ENCODE measurements at regions not wholly inside any gene's neighbourhood (a gene's known extent, or its start where the extent isn't known, plus 50 kb on each side); places are given as distances from the start of the nearest gene placed in this dataset.
"Not testable (repeated sequence)": the region's sequence is repeated elsewhere in the genome, so short reads cannot be mapped to it uniquely, and the experiment has no call there.

DNA sequence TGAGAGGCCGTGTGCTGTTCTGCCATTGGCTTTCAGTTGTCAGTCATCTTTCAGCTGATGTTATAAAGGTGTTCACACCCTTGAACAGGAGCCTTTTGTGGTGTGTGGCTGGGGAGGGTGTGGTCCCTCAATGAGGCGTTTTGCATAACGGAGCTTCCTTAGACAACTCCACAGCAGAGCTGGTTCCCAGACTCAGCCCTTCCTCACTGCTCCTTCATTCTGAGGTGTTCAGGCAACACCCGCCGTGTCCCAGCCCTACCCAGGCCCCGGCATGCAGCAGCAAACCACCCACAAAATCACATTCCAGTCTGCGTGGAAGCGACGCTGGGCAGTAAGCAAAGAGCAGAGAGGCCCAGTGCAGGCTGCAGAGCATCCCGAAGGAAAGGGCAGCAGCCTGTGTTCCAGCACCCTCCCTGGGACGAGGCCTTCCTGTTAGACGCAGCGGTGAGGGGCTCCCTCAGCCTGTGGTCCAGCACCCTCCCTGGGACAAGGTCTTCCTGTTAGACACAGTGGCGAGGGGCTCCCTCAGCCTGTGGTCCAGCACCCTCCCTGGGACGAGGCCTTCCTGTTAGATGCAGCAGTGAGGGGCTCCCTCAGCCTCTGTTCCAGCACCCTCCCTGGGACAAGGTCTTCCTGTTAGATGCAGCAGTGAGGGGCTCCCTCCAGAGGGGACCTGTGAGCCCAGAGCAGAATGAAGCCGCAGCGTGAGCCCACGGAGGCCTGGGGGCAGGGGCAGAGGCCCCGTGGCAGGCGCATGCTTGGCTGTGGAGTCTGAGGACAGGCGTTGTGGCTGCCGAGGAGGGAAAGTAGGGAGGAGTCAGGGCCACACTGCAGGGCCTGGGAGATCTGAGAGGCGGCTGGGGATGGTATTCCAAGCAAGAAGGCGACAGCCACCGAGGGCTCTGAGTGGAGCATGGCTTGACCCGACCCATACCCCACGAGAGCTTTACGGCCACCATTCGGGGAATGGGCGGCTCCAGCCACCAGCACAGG lies 201.8 kb upstream of the HDAC4 start:
- ATAC-seq (no peak), DNase-seq (ENCODE audit: missing footprints) (no peak)
- intact Hi-C loops (cut with DNase I), result no loop called here

DNA sequence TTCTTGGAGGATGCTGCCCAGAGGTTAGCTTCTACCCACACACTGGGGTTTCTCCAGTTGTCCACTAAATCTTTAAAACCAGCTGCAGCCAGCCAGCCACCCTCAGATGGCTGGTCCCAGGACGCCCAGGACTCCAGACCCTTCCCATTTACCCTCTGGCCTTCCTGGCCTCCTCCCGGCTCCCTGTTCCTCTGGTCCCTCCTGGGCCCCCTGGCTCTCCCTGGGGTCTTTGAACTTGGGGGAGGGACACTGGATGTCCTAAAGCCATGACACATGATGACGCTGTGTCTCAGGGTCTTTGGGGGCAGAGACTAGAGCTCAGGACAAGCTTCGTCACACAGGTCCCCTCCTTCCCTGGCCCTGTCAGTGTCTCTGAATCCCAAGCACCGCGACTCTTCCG lies 201.1 kb upstream of the HDAC4 start:
- intact Hi-C loops (cut with DNase I), result no loop called here
- no peak for DNase-seq (ENCODE audit: missing footprints)
- ATAC-seq, result no peak

DNA sequence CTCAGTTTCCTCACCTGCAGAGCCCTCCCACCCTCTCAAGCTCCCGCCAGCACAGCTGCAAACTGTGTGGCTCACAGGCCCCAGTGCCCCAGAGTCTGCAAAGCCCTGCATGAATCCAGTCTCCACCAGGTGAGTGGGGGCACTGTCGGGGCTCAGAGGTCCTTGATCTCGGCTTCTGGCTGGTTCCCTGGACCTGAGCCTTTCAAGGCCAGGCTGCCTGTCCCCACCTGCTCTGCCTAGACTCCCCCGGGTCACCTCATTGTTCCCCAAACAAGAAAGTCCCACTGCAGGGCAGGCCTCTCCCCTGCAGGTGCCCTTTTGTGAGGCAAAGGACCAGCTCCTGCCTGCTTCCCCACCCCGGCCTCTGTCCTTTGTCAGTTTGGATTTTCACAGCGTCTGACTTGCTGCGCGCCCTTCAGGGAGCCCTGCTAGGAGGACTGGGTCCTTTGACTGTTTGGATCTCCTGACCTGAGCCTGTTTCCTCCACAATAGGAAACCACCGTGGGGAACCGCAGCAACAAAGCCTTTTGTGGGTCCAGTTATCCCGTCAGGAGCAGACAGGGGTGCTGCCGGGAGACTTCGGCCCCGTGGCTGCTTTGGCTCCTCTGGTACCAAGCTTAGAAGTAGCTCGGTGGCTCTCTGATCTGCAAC lies 200.5 kb upstream of the HDAC4 start:
- intact Hi-C loops (cut with DNase I), result no loop called here
- DNase-seq (ENCODE audit: missing footprints), result no peak
- no peak for ATAC-seq

DNA sequence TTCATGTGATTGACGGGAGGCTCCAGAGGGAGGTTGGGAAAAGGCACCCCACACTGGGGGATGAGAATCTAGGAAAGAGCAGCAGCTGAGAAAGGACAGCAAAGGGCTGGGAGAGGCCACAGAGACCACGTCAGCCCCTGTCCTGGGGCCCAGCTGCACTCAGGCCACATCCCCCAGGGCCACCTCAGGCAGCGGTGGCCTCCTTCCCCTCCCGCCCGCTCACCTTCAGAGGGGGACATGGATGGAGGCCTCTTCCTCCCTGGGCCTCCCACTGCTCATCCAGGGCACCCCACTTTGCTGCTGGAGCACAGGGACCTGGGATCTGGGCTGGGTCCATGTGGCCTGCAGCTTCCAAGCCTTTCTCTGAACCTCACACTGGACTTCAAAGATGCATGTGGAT lies 199.8 kb upstream of the HDAC4 start:
- no peak for DNase-seq (ENCODE audit: missing footprints)
- intact Hi-C loops (cut with DNase I), result no loop called here
- ATAC-seq, result no peak

DNA sequence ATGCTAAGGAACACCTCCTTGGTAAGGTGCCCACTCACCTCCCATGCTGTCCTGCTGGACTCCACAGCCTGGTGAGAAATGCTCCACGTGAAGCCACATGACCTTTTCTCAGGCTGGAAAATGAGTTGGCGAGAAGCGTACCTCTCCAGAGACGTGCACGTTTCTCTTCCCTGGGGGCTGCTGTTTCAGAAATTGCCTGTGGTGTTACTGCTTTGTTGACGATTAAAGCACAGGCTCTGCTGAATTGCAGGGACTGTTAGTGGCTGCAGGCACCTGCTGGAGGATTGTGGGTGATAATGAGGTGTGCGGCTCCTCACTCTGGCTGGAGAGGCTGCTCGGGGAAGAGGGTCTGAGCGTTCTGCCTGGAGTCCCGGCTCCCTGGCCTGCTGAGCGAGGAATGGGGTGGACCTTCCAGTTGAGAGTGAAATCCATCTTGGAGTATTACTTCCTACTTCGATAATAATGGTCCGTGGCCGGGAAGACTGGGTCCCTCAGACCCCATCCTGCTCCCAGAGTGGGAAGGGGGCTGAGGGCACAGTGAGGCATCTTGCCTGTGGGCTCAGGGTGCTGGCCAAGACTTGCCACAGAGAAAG lies 199.3 kb upstream of the HDAC4 start:
- intact Hi-C loops (cut with DNase I), result no loop called here
- DNase-seq (ENCODE audit: missing footprints), result no peak
- ATAC-seq, result no peak

DNA sequence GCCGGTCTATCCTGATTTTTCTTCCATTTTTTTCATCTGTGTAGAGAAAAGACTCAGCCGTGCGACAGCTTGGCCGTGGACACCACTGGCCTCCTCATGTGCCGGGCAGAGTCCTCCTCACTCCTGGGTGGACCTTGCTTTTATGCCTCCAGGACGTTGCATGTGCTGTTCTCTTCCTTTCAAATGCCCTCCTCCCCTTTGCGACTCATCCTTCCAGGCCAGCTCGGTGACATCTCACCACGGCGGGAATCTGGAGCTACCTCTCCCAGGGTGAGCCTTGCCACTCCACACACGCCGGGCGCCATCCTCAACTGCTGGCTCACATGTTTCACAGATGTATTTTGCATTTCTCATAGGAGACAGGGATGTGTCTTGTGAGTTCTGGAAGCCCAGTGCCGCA lies 198.5 kb upstream of the HDAC4 start:
- intact Hi-C loops (cut with DNase I), result no loop called here
- DNase-seq (ENCODE audit: missing footprints) (no peak), ATAC-seq (no peak)

DNA sequence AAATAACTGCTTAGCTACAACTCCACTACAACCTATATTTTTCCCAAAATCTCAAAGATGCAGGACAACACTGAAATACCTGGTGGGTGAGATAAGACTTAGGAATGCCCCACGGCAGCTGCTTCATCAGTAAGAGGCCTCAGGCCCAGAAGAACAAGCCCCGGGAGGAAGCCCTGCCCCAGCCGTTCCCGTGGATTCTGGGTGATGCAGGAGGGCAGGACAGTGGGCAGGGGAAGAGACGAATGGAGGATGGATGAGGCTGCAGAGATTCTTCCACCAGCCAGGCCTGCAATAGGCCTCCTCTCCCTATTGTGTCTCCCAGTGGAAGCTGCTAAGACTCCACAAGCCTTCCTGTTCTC lies 197.9 kb upstream of the HDAC4 start:
- intact Hi-C loops (cut with DNase I), result no loop called here
- DNase-seq (ENCODE audit: missing footprints), result no peak
- ATAC-seq, result no peak

DNA sequence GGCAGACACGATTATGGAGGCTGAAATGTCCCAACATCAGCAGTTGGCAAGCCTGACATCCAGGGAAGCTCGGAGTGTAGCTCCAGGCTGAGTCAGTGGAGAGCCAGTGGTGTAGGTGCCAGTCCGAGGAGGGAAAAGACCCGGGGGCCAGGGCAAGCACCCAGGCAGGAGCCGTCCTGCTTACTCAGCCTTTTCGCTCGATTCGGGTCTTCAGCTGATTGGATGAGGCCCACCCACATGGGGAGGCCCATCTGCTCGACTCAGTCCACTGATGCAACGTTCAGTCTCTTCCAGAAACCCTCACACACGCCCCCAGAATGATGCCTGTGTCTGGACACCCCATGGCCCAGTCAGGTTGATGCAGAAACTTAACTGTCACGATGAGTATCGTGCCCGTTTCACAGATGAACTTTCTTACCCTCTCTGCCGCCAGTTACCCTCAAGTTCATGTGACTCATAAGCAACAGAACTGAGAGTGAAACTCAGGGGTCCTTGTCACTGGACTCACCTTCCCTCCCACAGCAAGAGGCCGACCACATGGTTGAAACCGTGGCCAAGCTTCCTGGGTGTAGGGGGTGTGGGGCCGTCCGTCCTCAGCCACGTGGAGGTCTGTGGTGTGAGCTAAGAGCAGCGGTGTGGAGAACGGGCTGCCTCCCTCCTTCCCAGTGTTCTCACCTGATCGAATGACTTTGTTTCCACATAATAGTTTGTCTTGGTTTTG lies 197.4 kb upstream of the HDAC4 start:
- no peak for ATAC-seq
- intact Hi-C loops (cut with DNase I), result no loop called here
- no peak for DNase-seq (ENCODE audit: missing footprints)

DNA sequence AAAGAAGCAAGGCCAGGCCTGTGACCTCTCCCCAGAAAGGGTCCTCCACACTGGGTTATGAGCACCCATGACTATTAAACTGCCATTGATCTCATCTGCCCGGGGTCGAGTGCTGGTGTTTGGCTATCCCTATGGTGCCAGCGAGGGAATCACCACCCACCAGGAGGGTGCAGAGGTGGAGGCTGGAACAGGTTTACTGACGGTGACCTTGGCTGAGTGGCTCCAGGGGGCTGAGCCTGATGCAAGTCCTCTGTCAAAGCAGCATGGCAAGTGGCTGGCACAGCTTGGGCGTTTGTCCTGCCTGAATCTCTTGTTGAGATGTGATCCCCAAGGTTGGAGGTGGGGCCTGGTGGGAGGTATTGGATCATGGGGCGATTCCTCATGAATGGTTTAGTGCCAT lies 196.4 kb upstream of the HDAC4 start:
- ATAC-seq (no peak), DNase-seq (ENCODE audit: missing footprints) (no peak)
- intact Hi-C loops (cut with DNase I), result no loop called here

DNA sequence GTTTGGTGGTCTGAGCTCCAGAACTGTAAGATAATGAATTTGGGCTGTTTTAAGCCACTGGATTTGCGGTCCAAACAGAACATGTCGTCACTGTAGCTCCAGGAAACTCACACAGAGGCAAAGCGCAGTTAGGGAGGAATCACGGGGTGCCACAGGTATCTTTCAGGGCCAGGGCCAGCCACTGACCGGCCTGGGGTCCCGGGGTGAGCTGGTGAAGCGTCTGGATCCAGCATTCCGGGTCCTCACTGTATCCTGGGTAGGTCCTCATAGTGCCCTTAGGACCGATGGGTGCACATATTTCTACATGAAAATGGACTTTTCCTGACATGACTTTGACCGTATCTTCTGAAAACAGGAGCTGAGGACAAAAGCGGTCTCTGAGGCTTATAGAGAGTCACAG lies 196.0 kb upstream of the HDAC4 start:
- ATAC-seq (no peak), DNase-seq (ENCODE audit: missing footprints) (no peak)
- intact Hi-C loops (cut with DNase I), result no loop called here

DNA sequence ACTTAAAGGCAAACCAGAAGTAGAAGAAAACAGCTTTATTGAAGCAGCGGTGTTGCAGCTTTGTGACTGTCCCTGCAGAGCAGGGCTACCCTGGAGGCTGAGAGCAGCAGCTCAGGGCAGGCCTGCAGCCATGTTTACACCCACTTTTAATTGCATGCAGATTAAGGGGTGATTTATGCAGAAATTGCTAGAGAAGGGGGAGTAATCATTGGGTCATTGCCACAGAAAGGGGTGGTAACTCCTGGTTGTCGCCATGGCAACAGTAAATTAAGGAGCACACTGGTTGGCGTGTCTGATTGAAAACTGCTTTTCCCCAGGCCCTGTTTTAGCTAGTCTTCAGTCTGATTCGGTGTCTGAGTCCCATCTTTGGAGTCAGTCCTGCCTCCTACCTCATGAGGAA lies 195.4 kb upstream of the HDAC4 start:
- ATAC-seq (no peak), DNase-seq (ENCODE audit: missing footprints) (no peak)
- intact Hi-C loops (cut with DNase I), result no loop called here

DNA sequence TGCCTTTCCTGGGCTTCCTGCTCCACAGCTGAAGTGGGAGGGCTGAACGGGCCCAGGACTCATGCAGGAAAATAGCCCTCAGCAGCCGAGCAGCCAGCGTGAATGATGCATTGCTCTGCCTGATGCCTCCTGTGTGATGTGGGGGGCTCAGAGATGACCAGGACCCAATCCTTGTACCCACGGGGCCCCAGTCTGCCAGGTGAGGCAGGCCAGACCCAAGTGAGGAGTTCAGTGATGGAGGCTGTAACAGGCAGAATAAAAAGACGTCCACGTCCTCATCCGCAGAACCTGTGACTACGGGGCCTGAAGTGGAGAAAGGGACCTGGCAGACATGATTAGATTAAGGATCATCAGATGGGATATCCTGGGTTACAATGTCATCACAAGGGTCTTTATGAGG lies 194.9 kb upstream of the HDAC4 start:
- intact Hi-C loops (cut with DNase I), result no loop called here
- ATAC-seq (no peak), DNase-seq (ENCODE audit: missing footprints) (no peak)

DNA sequence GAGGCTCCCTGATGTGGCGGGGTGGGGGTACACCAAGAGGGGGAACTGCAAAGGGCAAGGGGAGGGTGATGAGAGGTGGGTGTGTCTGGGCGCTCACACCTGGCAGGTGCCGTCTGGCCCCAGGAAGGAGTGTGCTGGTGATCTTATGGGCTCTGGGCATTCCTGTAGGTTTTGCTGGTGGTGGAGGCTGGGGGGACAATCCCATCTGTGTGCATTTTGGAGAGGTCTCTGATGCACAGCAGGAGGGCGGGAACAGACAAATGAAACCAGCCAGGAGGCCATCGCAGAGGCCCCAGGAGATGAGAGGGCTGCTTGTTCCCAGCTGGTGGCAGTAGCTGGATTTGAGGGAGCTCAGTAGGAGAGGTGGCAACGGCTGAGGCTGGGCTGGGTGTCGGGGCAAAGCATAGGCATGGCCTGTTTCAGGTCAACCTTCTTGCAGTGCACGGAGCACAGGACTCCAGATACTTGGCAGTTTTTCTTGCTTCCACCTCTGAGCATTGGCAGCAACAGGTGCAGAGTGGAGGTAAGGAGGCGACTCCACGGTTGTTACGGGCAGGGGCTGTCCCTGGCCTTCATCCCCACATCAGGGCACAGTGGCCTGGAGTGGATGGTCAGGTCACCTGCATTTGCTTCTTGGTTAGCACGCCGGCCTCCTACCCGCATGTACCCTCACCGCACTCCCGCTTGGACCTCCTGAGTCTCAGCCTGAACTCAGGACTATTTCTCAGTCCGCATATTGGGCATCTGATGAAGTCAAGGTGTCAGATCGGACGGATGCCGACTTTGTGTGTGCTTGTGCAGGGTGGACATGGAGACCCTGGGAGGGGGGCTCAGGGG lies 194.2 kb upstream of the HDAC4 start:
- DNase-seq (ENCODE audit: missing footprints), result no peak
- no peak for ATAC-seq
- intact Hi-C loops (cut with DNase I), result no loop called here

DNA sequence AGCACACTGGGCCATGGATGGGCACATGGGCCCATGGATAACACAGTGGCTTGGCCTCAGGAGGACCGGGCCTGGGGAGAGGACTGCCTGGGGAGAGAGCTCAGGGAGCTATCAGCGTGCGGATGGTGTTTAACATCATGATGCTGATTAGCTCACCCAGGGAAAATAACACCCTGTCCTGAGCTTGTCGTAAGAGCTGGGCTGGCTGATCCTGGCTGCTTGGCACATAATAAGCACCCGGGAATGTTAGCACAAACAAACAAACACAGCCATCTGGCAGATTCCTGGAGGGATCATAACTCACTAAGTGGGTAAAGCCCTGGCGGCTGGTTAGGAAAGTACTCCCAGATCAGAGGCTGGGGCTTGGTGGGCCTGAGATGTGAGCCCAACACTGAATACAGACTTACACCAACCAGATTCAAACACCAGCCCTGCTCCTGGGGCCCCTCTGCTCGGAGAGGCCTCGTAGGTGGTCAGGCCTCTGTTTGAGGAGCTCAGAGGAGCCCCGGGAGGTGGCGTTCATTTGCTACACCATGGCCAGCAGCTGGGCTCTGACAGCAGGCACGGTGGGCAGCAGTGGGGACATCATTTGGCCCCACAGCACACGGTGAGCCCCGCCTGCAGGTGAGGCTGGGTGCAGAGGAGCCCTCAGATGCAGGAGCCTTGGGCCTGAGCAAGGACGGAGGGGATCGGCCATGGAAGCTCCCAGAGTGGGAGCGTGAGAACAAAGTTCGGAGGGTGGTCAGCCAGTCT lies 193.4 kb upstream of the HDAC4 start:
- intact Hi-C loops (cut with DNase I), result no loop called here
- DNase-seq (ENCODE audit: missing footprints), result no peak
- ATAC-seq, result no peak

DNA sequence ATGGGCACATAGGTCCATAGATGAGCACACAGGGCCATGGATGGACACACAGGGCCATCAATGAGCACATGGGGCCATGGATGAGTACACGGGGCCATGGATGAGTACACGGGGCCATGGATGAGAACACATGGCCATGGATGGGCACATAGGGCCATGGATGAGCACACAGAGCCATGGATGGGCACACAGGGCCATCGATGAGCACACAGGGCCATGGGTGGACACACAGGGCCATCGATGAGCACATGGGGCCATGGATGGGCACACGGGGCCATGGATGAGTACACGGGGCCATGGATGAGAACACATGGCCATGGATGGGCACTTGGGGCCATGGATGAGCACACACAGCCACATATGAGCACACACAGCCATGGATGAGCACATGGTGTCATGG lies 192.6 kb upstream of the HDAC4 start:
- DNase-seq (ENCODE audit: missing footprints), result no peak
- intact Hi-C loops (cut with DNase I), result no loop called here

DNA sequence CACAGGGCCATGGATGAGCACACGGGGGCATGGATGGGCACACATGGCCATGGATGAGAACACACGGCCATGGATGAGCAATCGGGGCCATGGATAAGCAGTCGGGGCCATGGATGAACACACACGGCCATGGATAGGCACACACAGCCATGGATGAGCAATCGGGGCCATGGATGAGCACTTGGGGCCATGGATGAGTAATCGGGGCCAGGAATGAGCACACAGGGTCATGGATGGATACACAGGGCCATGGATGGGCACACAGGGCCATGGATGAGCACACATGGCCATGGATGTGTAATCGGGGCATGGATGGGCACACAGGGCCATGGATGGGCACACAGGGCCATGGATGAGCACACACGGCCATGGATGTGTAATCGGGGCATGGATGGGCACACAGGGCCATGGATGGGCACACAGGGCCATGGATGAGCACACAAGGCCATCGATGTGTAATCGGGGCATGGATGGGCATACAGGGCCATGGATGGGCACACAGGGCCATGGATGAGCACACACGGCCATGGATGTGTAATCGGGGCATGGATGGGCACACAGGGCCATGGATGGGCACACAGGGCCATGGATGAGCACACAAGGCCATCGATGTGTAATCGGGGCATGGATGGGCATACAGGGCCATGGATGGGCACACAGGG lies 191.9 kb upstream of the HDAC4 start:
- ATAC-seq; DNase-seq (ENCODE audit: missing footprints): not testable (repeated sequence)

More for the DNA sequence above, 192.6 kb upstream of the HDAC4 start:
- ATAC-seq, result no peak

More for the DNA sequence above, 191.9 kb upstream of the HDAC4 start:
- intact Hi-C loops (cut with DNase I), result not testable (repeated sequence)

Data from Right ventricle myocardium inferior (tissue), 1 donor.